ENCODE measurements at regions not wholly inside any gene's neighbourhood (a gene's known extent, or its start where the extent isn't known, plus 50 kb on each side); places are given as distances from the start of the nearest gene placed in this dataset.

GRCh38 chr18:11256251-11256650 is 106.9 kb upstream of the PIEZO2 start:
- DNase-seq (no peak), ATAC-seq (ENCODE audit: poor library complexity) (no peak)
- Mint-ChIP-seq H3K4me1 (ENCODE audit: low read depth) (no peaks in the 10 kb centered on the region), H3K4me3 (no peak overlapping the region), H3K9me3 (peaks cover 4% of the 10 kb centered on the region), H3K27me3 (peaks cover 8% of the 10 kb centered on the region), H3K36me3 (ENCODE audit: low read depth) (no peaks in the 10 kb centered on the region), H3K27ac (no peak overlapping the region)
- Histone ChIP-seq H3K4me3 (ENCODE audit: low read length) (no peak overlapping the region), H3K4me1 (ENCODE audit: insufficient read depth, low read length) (no peaks in the 10 kb centered on the region), H3K9me3 (ENCODE audit: control insufficient read depth in 1 of 2, insufficient read depth in 1 of 2, low read length in 2 of 2) (peaks cover 0 to 5% of the 10 kb centered on the region in 2 experiments), H3K27ac (ENCODE audit: low read depth in 1 of 2, low read length in 2 of 2) (no peak overlapping the region), H3K27me3 (ENCODE audit: control insufficient read depth in 1 of 2, insufficient read depth in 2 of 2, low read length in 2 of 2) (no peaks in the 10 kb centered on the region), H3K36me3 (ENCODE audit: insufficient read depth, low read length) (no peaks in the 10 kb centered on the region)
- ChIA-PET POLR2A (no interaction called here), CTCF (no interaction called here)
- intact Hi-C loops (cut with DNase I, micrococcal nuclease), result no loop called here
- TF ChIP-seq, protein P1, sequence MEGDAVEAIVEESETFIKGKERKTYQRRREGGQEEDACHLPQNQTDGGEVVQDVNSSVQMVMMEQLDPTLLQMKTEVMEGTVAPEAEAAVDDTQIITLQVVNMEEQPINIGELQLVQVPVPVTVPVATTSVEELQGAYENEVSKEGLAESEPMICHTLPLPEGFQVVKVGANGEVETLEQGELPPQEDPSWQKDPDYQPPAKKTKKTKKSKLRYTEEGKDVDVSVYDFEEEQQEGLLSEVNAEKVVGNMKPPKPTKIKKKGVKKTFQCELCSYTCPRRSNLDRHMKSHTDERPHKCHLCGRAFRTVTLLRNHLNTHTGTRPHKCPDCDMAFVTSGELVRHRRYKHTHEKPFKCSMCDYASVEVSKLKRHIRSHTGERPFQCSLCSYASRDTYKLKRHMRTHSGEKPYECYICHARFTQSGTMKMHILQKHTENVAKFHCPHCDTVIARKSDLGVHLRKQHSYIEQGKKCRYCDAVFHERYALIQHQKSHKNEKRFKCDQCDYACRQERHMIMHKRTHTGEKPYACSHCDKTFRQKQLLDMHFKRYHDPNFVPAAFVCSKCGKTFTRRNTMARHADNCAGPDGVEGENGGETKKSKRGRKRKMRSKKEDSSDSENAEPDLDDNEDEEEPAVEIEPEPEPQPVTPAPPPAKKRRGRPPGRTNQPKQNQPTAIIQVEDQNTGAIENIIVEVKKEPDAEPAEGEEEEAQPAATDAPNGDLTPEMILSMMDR (IDR thresholded peaks at IDR 0.05), result no peak

DNA sequence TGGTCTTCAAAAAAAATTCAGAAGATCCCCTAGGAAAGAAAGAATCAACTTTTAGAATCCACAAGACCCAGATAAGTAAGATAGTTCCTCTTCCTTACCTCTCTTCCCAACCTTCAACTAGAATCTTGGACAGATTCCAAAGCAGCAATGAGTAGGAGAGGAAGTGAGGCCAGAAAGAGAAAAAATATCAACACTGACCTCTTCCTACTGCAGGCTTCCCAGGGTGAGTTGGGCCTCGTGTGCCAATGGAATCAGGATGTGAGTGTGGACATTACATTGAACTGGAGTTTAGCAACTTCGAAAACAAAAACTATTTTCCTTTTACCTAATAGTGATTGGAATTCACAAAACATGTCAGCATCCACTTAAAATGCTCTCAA is 102.5 kb upstream of the PIEZO2 start:
- H3K9me3 Mint-ChIP-seq, result peaks cover 4% of the 10 kb centered on the region

DNA sequence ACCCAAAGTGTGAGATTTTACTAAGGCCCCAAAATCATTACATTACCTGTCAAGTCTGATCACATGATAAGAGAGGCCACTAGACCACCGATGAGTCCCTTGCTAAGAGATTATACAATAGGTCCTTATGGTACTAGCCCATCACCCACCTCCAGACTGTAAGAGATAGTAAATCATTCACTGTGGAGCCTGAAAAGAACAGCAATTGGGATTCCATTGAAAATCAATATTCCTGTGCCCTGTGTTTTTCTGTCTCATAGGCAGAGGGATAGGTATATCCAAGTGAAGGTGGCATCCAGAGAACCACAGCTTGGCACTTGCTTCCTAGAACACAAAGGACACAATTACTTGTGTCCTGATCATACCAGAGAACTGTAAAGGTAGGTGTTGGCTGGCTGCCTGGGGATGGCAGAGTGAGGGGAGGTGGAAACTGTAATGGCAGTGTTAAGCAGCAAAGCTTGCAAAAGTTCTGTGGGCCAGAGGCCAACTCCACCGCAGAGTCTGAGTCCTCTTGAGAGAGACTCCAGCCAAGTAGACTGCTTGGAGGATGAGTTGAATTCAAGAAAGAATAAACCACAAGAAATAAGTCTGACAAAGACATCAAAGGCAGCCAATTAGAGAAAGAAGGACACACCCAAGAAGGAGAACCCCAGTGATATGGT is 102.0 kb upstream of the PIEZO2 start:
- ChIA-PET CTCF (no interaction called here), POLR2A (no interaction called here)
- intact Hi-C loops (cut with DNase I, micrococcal nuclease), result no loop called here
- H3K27me3 Mint-ChIP-seq, result no peaks in the 10 kb centered on the region
- ATAC-seq (ENCODE audit: poor library complexity) (no peak), DNase-seq (no peak)
- no peak overlapping the region for H3K27ac Mint-ChIP-seq
- TF ChIP-seq, protein P1 (IDR thresholded peaks at IDR 0.05), result no peak
- Histone ChIP-seq H3K27me3 (ENCODE audit: control insufficient read depth in 1 of 2, insufficient read depth in 2 of 2, low read length in 2 of 2) (no peaks in the 10 kb centered on the region), H3K4me3 (ENCODE audit: low read length) (no peak overlapping the region), H3K27ac (ENCODE audit: low read depth in 1 of 2, low read length in 2 of 2) (no peak overlapping the region), H3K36me3 (ENCODE audit: insufficient read depth, low read length) (no peaks in the 10 kb centered on the region), H3K9me3 (ENCODE audit: control insufficient read depth in 1 of 2, insufficient read depth in 1 of 2, low read length in 2 of 2) (peaks cover 0 to 11% of the 10 kb centered on the region in 2 experiments), H3K4me1 (ENCODE audit: insufficient read depth, low read length) (no peaks in the 10 kb centered on the region)
- peaks cover 4% of the 10 kb centered on the region for H3K9me3 Mint-ChIP-seq
- no peaks in the 10 kb centered on the region for H3K4me1 Mint-ChIP-seq (ENCODE audit: low read depth)
- H3K36me3 Mint-ChIP-seq (ENCODE audit: low read depth), result no peaks in the 10 kb centered on the region
- no peak overlapping the region for H3K4me3 Mint-ChIP-seq

More for the DNA sequence above, 102.5 kb upstream of the PIEZO2 start:
- Histone ChIP-seq H3K4me1 (ENCODE audit: insufficient read depth, low read length) (no peaks in the 10 kb centered on the region), H3K27ac (ENCODE audit: low read depth in 1 of 2, low read length in 2 of 2) (no peak overlapping the region), H3K4me3 (ENCODE audit: low read length) (no peak overlapping the region), H3K27me3 (ENCODE audit: control insufficient read depth in 1 of 2, insufficient read depth in 2 of 2, low read length in 2 of 2) (no peaks in the 10 kb centered on the region), H3K36me3 (ENCODE audit: insufficient read depth, low read length) (no peaks in the 10 kb centered on the region), H3K9me3 (ENCODE audit: control insufficient read depth in 1 of 2, insufficient read depth in 1 of 2, low read length in 2 of 2) (peaks cover 0 to 11% of the 10 kb centered on the region in 2 experiments)
- no peak for DNase-seq
- ChIA-PET POLR2A (no interaction called here), CTCF (no interaction called here)
- intact Hi-C loops (cut with DNase I, micrococcal nuclease), result no loop called here
- no peak overlapping the region for H3K27ac Mint-ChIP-seq
- H3K4me1 Mint-ChIP-seq (ENCODE audit: low read depth), result no peaks in the 10 kb centered on the region
- H3K4me3 Mint-ChIP-seq, result no peak overlapping the region
- no peaks in the 10 kb centered on the region for H3K27me3 Mint-ChIP-seq
- TF ChIP-seq, protein P1 (IDR thresholded peaks at IDR 0.05), result no peak
- no peaks in the 10 kb centered on the region for H3K36me3 Mint-ChIP-seq (ENCODE audit: low read depth)
- no peak for ATAC-seq (ENCODE audit: poor library complexity)
